Endothelial cell of umbilical vein (primary cell): ENCODE measurements at regions not wholly inside any gene's neighbourhood (a gene's known extent, or its start where the extent isn't known, plus 50 kb on each side); places are given as distances from the start of the nearest gene placed in this dataset.

ENCODE experiments used
- EZH2 ChIP-seq: IDR thresholded peaks from 2 replicates; pipeline ENCODE4 v1.6.1; 2012; ENCODE audit warnings: borderline replicate concordance, low read depth, mild to moderate bottlenecking, moderate library complexity, low read length, inconsistent platforms; ENCODE audit not compliant: severe bottlenecking
- FOS ChIP-seq: IDR thresholded peaks from 2 replicates; pipeline ENCODE4 v1.6.1; 2011; ENCODE audit warnings: mild to moderate bottlenecking, low read length, moderate library complexity, borderline replicate concordance; ENCODE audit not compliant: insufficient read depth
- JUN ChIP-seq: IDR thresholded peaks from 2 replicates; pipeline ENCODE4 v1.6.1; 2011; ENCODE audit warnings: borderline replicate concordance, low read depth; ENCODE audit not compliant: insufficient read length, insufficient read depth
- MYC ChIP-seq: IDR thresholded peaks from one replicate; pipeline ENCODE4 v1.6.1; 2011; ENCODE audit warnings: mild to moderate bottlenecking, low read depth, low read length
- POLR2AphosphoS5 ChIP-seq: IDR thresholded peaks from 2 replicates; pipeline ENCODE4 v1.6.1; 2012; ENCODE audit warnings: low read depth, mild to moderate bottlenecking, control low read depth, low read length, moderate library complexity; ENCODE audit not compliant: insufficient read depth
- TF ChIP-seq, protein P1 (sequence below), 2 donors: IDR thresholded peaks; 1 replicate in 1 of 2; 2 replicates in 1 of 2; pipeline ENCODE4 v1.5.1; 2011; ENCODE audit warnings: low read length in 2 of 2, mild to moderate bottlenecking in 2 of 2, moderate library complexity in 2 of 2, control low read depth in 1 of 2, inconsistent platforms in 1 of 2, low read depth in 1 of 2; ENCODE audit not compliant: insufficient read depth in 1 of 2; ENCODE audit errors: extremely low read depth in 1 of 2
- TF ChIP-seq, protein P2 (sequence below): IDR thresholded peaks from 2 replicates; pipeline ENCODE4 v1.6.1; 2011; ENCODE audit not compliant: insufficient read depth, insufficient read length

- TF ChIP-seq EZH2 = no peak
- TF ChIP-seq, protein P1, sequence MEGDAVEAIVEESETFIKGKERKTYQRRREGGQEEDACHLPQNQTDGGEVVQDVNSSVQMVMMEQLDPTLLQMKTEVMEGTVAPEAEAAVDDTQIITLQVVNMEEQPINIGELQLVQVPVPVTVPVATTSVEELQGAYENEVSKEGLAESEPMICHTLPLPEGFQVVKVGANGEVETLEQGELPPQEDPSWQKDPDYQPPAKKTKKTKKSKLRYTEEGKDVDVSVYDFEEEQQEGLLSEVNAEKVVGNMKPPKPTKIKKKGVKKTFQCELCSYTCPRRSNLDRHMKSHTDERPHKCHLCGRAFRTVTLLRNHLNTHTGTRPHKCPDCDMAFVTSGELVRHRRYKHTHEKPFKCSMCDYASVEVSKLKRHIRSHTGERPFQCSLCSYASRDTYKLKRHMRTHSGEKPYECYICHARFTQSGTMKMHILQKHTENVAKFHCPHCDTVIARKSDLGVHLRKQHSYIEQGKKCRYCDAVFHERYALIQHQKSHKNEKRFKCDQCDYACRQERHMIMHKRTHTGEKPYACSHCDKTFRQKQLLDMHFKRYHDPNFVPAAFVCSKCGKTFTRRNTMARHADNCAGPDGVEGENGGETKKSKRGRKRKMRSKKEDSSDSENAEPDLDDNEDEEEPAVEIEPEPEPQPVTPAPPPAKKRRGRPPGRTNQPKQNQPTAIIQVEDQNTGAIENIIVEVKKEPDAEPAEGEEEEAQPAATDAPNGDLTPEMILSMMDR (IDR thresholded peaks at IDR 0.05; ENCODE audit: extremely low read depth in 1 of 2, insufficient read depth in 1 of 2, low read depth in 1 of 2, low read length in 2 of 2) = no peak
- TF ChIP-seq POLR2AphosphoS5 = no peak
- TF ChIP-seq, protein P2, sequence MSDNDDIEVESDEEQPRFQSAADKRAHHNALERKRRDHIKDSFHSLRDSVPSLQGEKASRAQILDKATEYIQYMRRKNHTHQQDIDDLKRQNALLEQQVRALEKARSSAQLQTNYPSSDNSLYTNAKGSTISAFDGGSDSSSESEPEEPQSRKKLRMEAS = no peak
- no peak for TF ChIP-seq MYC
- no peak for TF ChIP-seq JUN
- no peak for TF ChIP-seq FOS
Observed at GRCh38 chr7:41785265-41785664, 82.4 kb upstream of the INHBA start.
